CD4-positive, alpha-beta T cell (primary cell): ENCODE measurements at regions not wholly inside any gene's neighbourhood (a gene's known extent, or its start where the extent isn't known, plus 50 kb on each side); places are given as distances from the start of the nearest gene placed in this dataset.

Source experiments
- ATAC-seq: fragments of 200-7000 bp; cut with Tn5 transposase; one replicate; pipeline ENCODE4 v1.10.0; 2022; ENCODE audit warnings: mild to moderate bottlenecking; ENCODE audit not compliant: poor library complexity
- CTCF ChIA-PET: fragments of 350-600 bp; sonication (Branson Sonifier 250); formaldehyde crosslinking; loops from one replicate; lab custom pipeline; 2021; ENCODE audit warnings: antibody characterized with exemption, inconsistent platforms; lab: Charles Lee
- POLR2A ChIA-PET: fragments of 350-600 bp; sonication (Branson Sonifier 250); formaldehyde crosslinking; loops from one replicate; lab custom pipeline; 2021; ENCODE audit warnings: antibody characterized with exemption, inconsistent platforms; lab: Charles Lee
- DNase-seq, 14 experiments: peaks; one replicate each; pipeline ENCODE4 v3.0.0-alpha.2; 2013 to 2020; ENCODE audit warnings: mixed read lengths in 2 of 14
- H3K27ac ChIP-seq, 2 donors: one replicate each; pipeline versions ENCODE4 v1.5.1 to v1.7.0; 2013; ENCODE audit warnings: low read length in 2 of 2, low read depth in 1 of 2, mild to moderate bottlenecking in 1 of 2
- H3K27me3 ChIP-seq, 2 experiments: 1 replicate in 1 of 2; 2 replicates in 1 of 2; pipeline versions ENCODE4 v1.6.1 to v1.7.0; 2013; ENCODE audit warnings: low read length in 2 of 2, control low read depth in 1 of 2, mild to moderate bottlenecking in 1 of 2, moderate library complexity in 1 of 2; ENCODE audit not compliant: insufficient read depth in 2 of 2, control insufficient read depth in 1 of 2
- H3K36me3 ChIP-seq: one replicate; pipeline ENCODE4 v1.6.1; 2013; ENCODE audit warnings: low read length, control low read depth; ENCODE audit not compliant: insufficient read depth
- H3K4me1 ChIP-seq: one replicate; pipeline ENCODE4 v1.6.1; 2013; ENCODE audit warnings: low read length, control low read depth; ENCODE audit not compliant: insufficient read depth
- H3K4me3 ChIP-seq: one replicate; pipeline ENCODE4 v1.5.1; 2013; ENCODE audit warnings: mild to moderate bottlenecking, low read length, moderate library complexity
- H3K9me3 ChIP-seq, 2 experiments: 1 replicate in 1 of 2; 2 replicates in 1 of 2; pipeline versions ENCODE4 v1.6.1 to v1.7.0; 2013; ENCODE audit warnings: low read length in 2 of 2, mild to moderate bottlenecking in 2 of 2, control low read depth in 1 of 2, moderate library complexity in 1 of 2; ENCODE audit not compliant: control insufficient read depth in 1 of 2, insufficient read depth in 1 of 2
- H3K27ac Mint-ChIP-seq: one replicate; pipeline ENCODE4 v1.8.0; 2020; ENCODE audit warnings: mixed read lengths
- H3K27me3 Mint-ChIP-seq: one replicate; pipeline ENCODE4 v1.8.0; 2021; ENCODE audit warnings: mixed read lengths
- H3K36me3 Mint-ChIP-seq: one replicate; pipeline ENCODE4 v1.8.0; 2021; ENCODE audit warnings: low read depth, mixed read lengths
- H3K4me1 Mint-ChIP-seq: one replicate; pipeline ENCODE4 v1.8.0; 2021; ENCODE audit warnings: low read depth, mixed read lengths
- H3K4me3 Mint-ChIP-seq: one replicate; pipeline ENCODE4 v1.8.0; 2020; ENCODE audit warnings: mild to moderate bottlenecking, mixed read lengths
- H3K9me3 Mint-ChIP-seq: one replicate; pipeline ENCODE4 v1.8.0; 2020; ENCODE audit warnings: mixed read lengths
- CTCF ChIP-seq: fragments of 200-600 bp; IDR thresholded peaks from one replicate; pipeline ENCODE4 v1.8.0; 2022; ENCODE audit warnings: antibody characterized with exemption, mild to moderate bottlenecking
- intact Hi-C, 2 experiments: fragments of 100-400 bp; cut with DNase I in 1 of 2; cut with micrococcal nuclease in 1 of 2; formaldehyde crosslinking; loops; one replicate each; pipeline versions ENCODE4 v1.15.1 to v1.9.0; 2023 to 2025; cut with DNase I, micrococcal nuclease

- no peak for DNase-seq
- no peaks in the 10 kb centered on the region for H3K4me1 Mint-ChIP-seq
- H3K27ac ChIP-seq = no peak overlapping the region
- intact Hi-C loops = no loop called here
- ChIA-PET CTCF (no interaction called here), POLR2A (no interaction called here)
- no peaks in the 10 kb centered on the region for H3K36me3 ChIP-seq
- peaks cover 10% of the 10 kb centered on the region for H3K9me3 Mint-ChIP-seq
- no peaks in the 10 kb centered on the region for H3K4me1 ChIP-seq
- no peak overlapping the region for H3K4me3 ChIP-seq
- ATAC-seq = no peak
- no peak for TF ChIP-seq CTCF
- H3K27me3 ChIP-seq = no peaks in the 10 kb centered on the region
- no peaks in the 10 kb centered on the region for H3K36me3 Mint-ChIP-seq
- H3K27ac Mint-ChIP-seq = no peak overlapping the region
- peaks cover 0 to 8% of the 10 kb centered on the region in 2 experiments for H3K9me3 ChIP-seq
- H3K4me3 Mint-ChIP-seq = no peak overlapping the region
- H3K27me3 Mint-ChIP-seq = no peaks in the 10 kb centered on the region
Observed at GRCh38 chr16:7013990-7014389, 318.7 kb upstream of the RBFOX1 start.

GRCh38 chr16:7004266-7004665 lies 328.4 kb upstream of the RBFOX1 start:
- Mint-ChIP-seq H3K9me3 (peaks cover 12% of the 10 kb centered on the region), H3K4me3 (no peak overlapping the region), H3K36me3 (no peaks in the 10 kb centered on the region), H3K27me3 (no peaks in the 10 kb centered on the region), H3K27ac (no peak overlapping the region), H3K4me1 (no peaks in the 10 kb centered on the region)
- no peak for DNase-seq
- no peak for ATAC-seq
- no peak for TF ChIP-seq CTCF
- no peaks in the 10 kb centered on the region for H3K27me3 ChIP-seq
- ChIA-PET POLR2A (no interaction called here), CTCF (interaction anchor here (0.6 kb wide), 1 partner anchor 42 kb away, joined by 5 read pairs; no protein-coding TSS in a partner anchor)
- peaks cover 11 to 21% of the 10 kb centered on the region in 2 experiments for H3K9me3 ChIP-seq
- no peak overlapping the region for H3K4me3 ChIP-seq
- intact Hi-C loops = no loop called here
- no peaks in the 10 kb centered on the region for H3K36me3 ChIP-seq
- H3K27ac ChIP-seq = no peak overlapping the region
- H3K4me1 ChIP-seq = no peaks in the 10 kb centered on the region

GRCh38 chr16:6993544-6993943 lies 339.1 kb upstream of the RBFOX1 start:
- peaks cover 0 to 13% of the 10 kb centered on the region in 2 experiments for H3K9me3 ChIP-seq
- no peaks in the 10 kb centered on the region for H3K36me3 ChIP-seq
- no peak overlapping the region for H3K4me3 Mint-ChIP-seq
- intact Hi-C loops = no loop called here
- H3K36me3 Mint-ChIP-seq = no peaks in the 10 kb centered on the region
- TF ChIP-seq CTCF = no peak
- H3K4me1 Mint-ChIP-seq = no peaks in the 10 kb centered on the region
- no peak overlapping the region for H3K27ac Mint-ChIP-seq
- no peaks in the 10 kb centered on the region for H3K27me3 Mint-ChIP-seq
- ATAC-seq (no peak), DNase-seq (no peak)
- ChIA-PET POLR2A (no interaction called here), CTCF (no interaction called here)
- H3K4me3 ChIP-seq = no peak overlapping the region
- no peaks in the 10 kb centered on the region for H3K27me3 ChIP-seq
- no peaks in the 10 kb centered on the region for H3K4me1 ChIP-seq
- H3K9me3 Mint-ChIP-seq = peaks cover 9% of the 10 kb centered on the region
- H3K27ac ChIP-seq = no peak overlapping the region
